Thymus (tissue), 11 donors: ENCODE measurements at regions not wholly inside any gene's neighbourhood (a gene's known extent, or its start where the extent isn't known, plus 50 kb on each side); places are given as distances from the start of the nearest gene placed in this dataset.

ENCODE experiments used
- DNase-seq, 9 donors: peaks; one replicate each; pipeline ENCODE4 v3.0.0-alpha.2; 2013; ENCODE audit warnings: low spot score in 9 of 9, low read depth in 6 of 9, missing footprints in 1 of 9
- H3K27ac ChIP-seq, 2 donors: one replicate each; pipeline ENCODE4 v1.5.1; 2013; ENCODE audit warnings: control low read depth in 1 of 2, low read depth in 1 of 2, low read length in 1 of 2, mild to moderate bottlenecking in 1 of 2, moderate library complexity in 1 of 2
- H3K27me3 ChIP-seq, 2 donors: one replicate each; pipeline ENCODE4 v1.5.1; 2013; ENCODE audit warnings: low read length in 1 of 2; ENCODE audit not compliant: control insufficient read depth in 2 of 2, insufficient read depth in 1 of 2
- H3K36me3 ChIP-seq, 2 donors: one replicate each; pipeline ENCODE4 v1.5.1; 2013; ENCODE audit warnings: low read length in 1 of 2, mild to moderate bottlenecking in 1 of 2, moderate library complexity in 1 of 2; ENCODE audit not compliant: control insufficient read depth in 2 of 2, insufficient read depth in 2 of 2
- H3K4me1 ChIP-seq, 2 donors: one replicate each; pipeline ENCODE4 v1.5.1; 2013; ENCODE audit warnings: low read length in 2 of 2; ENCODE audit not compliant: control insufficient read depth in 2 of 2, insufficient read depth in 2 of 2
- H3K4me3 ChIP-seq, 2 donors: one replicate each; pipeline ENCODE4 v1.5.1; 2013; ENCODE audit warnings: low read length in 2 of 2, control low read depth in 1 of 2, mild to moderate bottlenecking in 1 of 2
- H3K9me3 ChIP-seq, 2 donors: one replicate each; pipeline ENCODE4 v1.5.1; 2013; ENCODE audit warnings: low read length in 1 of 2, mild to moderate bottlenecking in 1 of 2; ENCODE audit not compliant: control insufficient read depth in 2 of 2, insufficient read depth in 1 of 2
- WGBS: extraction: QIAGEN DNeasy Blood & Tissue Kit; methylation state at CpG from one replicate; pipeline ENCODE4 v1.1.7; 2013; 5-methylcytosine and 5-hydroxymethylcytosine counted together
- donor health status: healthy.

GRCh38 chr3:193836918-193837317 is 243.9 kb downstream of the OPA1 start:
- Histone ChIP-seq H3K27ac (no peak overlapping the region), H3K9me3 (peaks cover 0 to 3% of the 10 kb centered on the region in 2 donors), H3K27me3 (no peaks in the 10 kb centered on the region), H3K4me1 (peaks cover 0 to 3% of the 10 kb centered on the region in 2 donors), H3K36me3 (no peaks in the 10 kb centered on the region), H3K4me3 (no peak overlapping the region)
- 98% methylated on average over 7 of the region's 7 CpGs for WGBS
- no peak for DNase-seq

DNA sequence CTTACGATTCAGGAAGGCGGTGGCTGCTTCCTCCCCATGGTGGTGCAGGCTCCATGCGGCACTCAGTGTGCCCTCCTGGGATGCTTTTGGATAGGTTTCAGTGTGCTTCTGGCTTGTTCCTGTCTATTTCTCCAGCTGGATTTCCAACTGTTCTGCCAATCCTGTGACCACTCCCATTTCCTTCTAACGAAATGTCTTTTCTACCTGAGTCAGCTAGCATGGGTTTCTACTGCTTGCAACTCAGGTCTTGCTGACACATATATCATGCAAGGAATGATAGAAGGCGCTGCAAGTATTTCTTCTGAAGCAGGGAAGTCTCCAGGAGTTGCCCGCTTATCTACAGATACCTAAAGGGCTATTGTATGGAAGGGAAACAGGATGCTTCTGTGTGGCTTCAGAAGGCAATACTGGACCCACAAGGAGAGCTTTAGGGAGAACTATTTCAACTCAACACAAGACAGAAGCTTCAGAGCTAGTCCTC is 244.4 kb downstream of the OPA1 start:
- H3K4me1 ChIP-seq: peaks cover 0 to 6% of the 10 kb centered on the region in 2 donors

DNA sequence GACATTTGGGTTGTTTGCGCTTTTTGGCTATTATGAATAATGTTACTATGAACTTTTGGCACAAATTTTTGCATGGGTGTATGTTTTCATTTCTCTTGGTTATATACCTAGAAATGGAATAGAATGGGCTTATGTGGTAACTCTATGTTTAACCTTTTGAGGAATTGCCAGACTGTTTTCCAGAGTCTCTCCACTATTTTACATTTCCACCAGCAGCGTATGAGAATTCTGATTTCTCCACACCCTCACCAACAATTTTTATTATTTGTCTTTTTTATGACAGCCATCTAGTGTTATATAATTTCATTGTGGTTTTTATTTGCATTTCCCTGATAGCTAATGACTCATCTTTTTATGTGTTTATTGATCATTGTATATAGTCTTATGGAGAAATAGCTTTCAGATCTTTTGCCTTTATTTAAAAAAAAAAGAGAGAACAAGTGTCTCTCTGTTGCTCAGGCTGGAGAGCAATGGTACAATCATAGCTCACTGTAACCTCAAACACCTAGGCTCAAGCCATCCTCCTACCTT is 247.2 kb downstream of the OPA1 start:
- H3K4me3 ChIP-seq: no peak overlapping the region
- no peak for DNase-seq
- H3K4me1 ChIP-seq: peaks cover 0 to 9% of the 10 kb centered on the region in 2 donors
- peaks cover 0 to 3% of the 10 kb centered on the region in 2 donors for H3K9me3 ChIP-seq
- 97% methylated on average over 2 of the region's 2 CpGs for WGBS
- H3K36me3 ChIP-seq: no peaks in the 10 kb centered on the region
- H3K27ac ChIP-seq: no peak overlapping the region
- H3K27me3 ChIP-seq: no peaks in the 10 kb centered on the region

More for the DNA sequence above, 244.4 kb downstream of the OPA1 start:
- Histone ChIP-seq H3K27ac (no peak overlapping the region), H3K4me3 (no peak overlapping the region), H3K9me3 (peaks cover 0 to 3% of the 10 kb centered on the region in 2 donors), H3K36me3 (no peaks in the 10 kb centered on the region), H3K27me3 (no peaks in the 10 kb centered on the region)
- DNase-seq: no peak
- 96% methylated on average over 6 of the region's 6 CpGs for WGBS

- peaks cover 0 to 3% of the 10 kb centered on the region in 2 donors for H3K9me3 ChIP-seq
- H3K27ac ChIP-seq: no peak overlapping the region
- H3K4me1 ChIP-seq: peaks cover 0 to 9% of the 10 kb centered on the region in 2 donors
- no peak for DNase-seq
- 97% methylated on average over 4 of the region's 4 CpGs for WGBS
- no peak overlapping the region for H3K4me3 ChIP-seq
- no peaks in the 10 kb centered on the region for H3K27me3 ChIP-seq
- H3K36me3 ChIP-seq: no peaks in the 10 kb centered on the region
These were observed 248.6 kb downstream of the OPA1 start for GRCh38 chr3:193841581-193841980.

DNA sequence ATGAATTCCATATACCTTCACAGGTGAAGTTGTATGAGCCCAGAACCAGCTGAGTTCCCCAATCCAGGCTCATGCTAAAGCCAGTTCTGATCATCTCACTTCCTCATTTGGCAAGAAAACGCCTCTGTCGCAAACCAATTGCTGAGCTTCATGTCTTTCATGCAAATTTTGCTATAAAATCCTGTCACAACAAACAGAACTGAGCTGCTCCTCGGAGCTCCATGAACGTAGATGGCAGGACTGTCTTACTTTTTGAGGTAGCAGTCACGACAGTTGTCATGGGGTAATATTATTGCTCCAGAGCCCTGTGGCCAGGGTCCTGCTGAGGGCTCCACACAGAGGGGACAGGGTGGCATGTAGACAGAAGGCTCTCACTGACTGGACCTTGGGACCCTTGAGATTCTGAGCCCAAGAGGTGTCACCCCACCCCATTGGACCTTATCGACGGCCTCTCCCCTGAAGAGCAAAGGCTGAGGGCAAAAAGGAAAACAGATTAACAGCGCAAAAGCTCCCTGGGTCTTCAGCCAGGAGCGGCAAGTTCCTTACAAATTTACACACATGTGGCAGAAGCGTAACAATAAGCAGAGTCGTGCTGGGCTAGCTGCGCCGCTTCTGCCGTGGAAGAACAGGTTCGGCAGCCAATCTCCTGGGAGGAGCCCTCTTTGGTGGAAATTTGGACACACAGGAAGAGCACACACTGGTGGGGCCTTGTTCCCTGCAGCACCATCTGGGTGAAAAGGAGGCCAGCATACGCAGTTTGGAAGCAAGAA is 249.2 kb downstream of the OPA1 start:
- Histone ChIP-seq H3K4me1 (peaks cover 0 to 9% of the 10 kb centered on the region in 2 donors), H3K9me3 (peaks cover 0 to 1% of the 10 kb centered on the region in 2 donors), H3K27me3 (no peaks in the 10 kb centered on the region), H3K4me3 (no peak overlapping the region), H3K36me3 (no peaks in the 10 kb centered on the region), H3K27ac (no peak overlapping the region)
- 64% methylated on average over 16 of the region's 16 CpGs for WGBS
- peak in 2 of 9 donors; percentile 14 to 42 for DNase-seq

GRCh38 chr3:193842832-193843473 is 249.9 kb downstream of the OPA1 start:
- Histone ChIP-seq H3K4me1 (peaks cover 0 to 9% of the 10 kb centered on the region in 2 donors), H3K36me3 (no peaks in the 10 kb centered on the region), H3K27me3 (no peaks in the 10 kb centered on the region), H3K9me3 (no peaks in the 10 kb centered on the region), H3K4me3 (no peak overlapping the region), H3K27ac (no peak overlapping the region)
- WGBS: 48% methylated on average over 13 of the region's 13 CpGs
- DNase-seq: no peak

- DNase-seq: no peak
- Histone ChIP-seq H3K27ac (no peak overlapping the region), H3K27me3 (no peaks in the 10 kb centered on the region), H3K36me3 (no peaks in the 10 kb centered on the region), H3K4me1 (peaks cover 0 to 9% of the 10 kb centered on the region in 2 donors), H3K4me3 (no peak overlapping the region), H3K9me3 (no peaks in the 10 kb centered on the region)
- 92% methylated on average over 5 of the region's 5 CpGs for WGBS
These were observed 250.7 kb downstream of the OPA1 start for GRCh38 chr3:193843474-193844301.

DNA sequence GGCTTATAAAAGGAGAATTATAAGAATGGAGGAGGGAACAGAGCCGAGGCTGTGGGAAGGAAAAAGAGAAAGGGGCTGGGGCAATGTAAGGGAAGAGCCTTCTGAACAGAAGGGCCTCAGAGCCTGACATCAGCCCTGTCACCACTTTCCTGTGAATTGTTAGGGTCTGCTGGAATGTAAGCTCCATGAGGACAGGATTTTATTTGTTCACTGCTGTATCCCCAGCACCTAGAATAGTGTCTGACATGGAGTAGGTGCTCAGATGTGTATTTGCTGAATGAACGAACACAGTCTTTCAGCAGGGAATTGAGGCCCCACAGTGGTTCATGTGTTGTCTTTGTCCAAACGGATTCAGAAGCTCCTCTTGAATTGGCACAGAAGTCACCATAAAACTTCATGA is 251.5 kb downstream of the OPA1 start:
- H3K9me3 ChIP-seq: no peaks in the 10 kb centered on the region
- no peaks in the 10 kb centered on the region for H3K36me3 ChIP-seq
- DNase-seq: no peak
- WGBS: 96% methylated on average over 3 of the region's 3 CpGs
- H3K27me3 ChIP-seq: no peaks in the 10 kb centered on the region
- H3K4me3 ChIP-seq: no peak overlapping the region
- H3K27ac ChIP-seq: no peak overlapping the region
- peaks cover 0 to 9% of the 10 kb centered on the region in 2 donors for H3K4me1 ChIP-seq
